MM.1S (cell line): ENCODE measurements at regions not wholly inside any gene's neighbourhood (a gene's known extent, or its start where the extent isn't known, plus 50 kb on each side); places are given as distances from the start of the nearest gene placed in this dataset.

Source experiments
- CTCF ChIP-seq: fragments of 300-600 bp; sonication (generic); IDR thresholded peaks from 2 replicates; pipeline ENCODE4 v1.5.1; 2016; ENCODE audit warnings: antibody characterized with exemption, low read length, mixed read lengths
- EZH2 ChIP-seq: fragments of 300-600 bp; sonication (generic); optimal IDR thresholded peaks from 2 replicates; pipeline ENCODE3; 2017; ENCODE audit warnings: low read depth, mild to moderate bottlenecking, antibody characterized with exemption, low read length, mixed read lengths
- EZH2phosphoT487 ChIP-seq: fragments of 300-600 bp; sonication (generic); IDR thresholded peaks from 2 replicates; pipeline ENCODE4 v1.6.1; 2018; ENCODE audit warnings: antibody characterized with exemption, low read length

GRCh38 chr14:85172889-85173477 lies 357.0 kb upstream of the FLRT2 start:
- no peak for TF ChIP-seq CTCF
- TF ChIP-seq EZH2 = no peak
- TF ChIP-seq EZH2phosphoT487 = no peak
